Activated CD4-positive, alpha-beta T cell treated with anti-CD3 and anti-CD28 coated beads for 1 hour (primary cell): ENCODE measurements at regions not wholly inside any gene's neighbourhood (a gene's known extent, or its start where the extent isn't known, plus 50 kb on each side); places are given as distances from the start of the nearest gene placed in this dataset.

Source experiments
- DNase-seq: peaks from one replicate; pipeline ENCODE4 v3.0.0-alpha.2; 2020

- no peak for DNase-seq
These were observed 234.5 kb downstream of the METTL4 start for GRCh38 chr18:2336690-2337392.

- DNase-seq = peak; percentile 12
These were observed 233.7 kb downstream of the METTL4 start for GRCh38 chr18:2337552-2338141.

GRCh38 chr18:2338601-2339000 is 232.7 kb downstream of the METTL4 start:
- no peak for DNase-seq

- DNase-seq = no peak
These were observed 231.0 kb downstream of the METTL4 start for GRCh38 chr18:2340335-2340734.

- no peak for DNase-seq
These were observed 223.3 kb downstream of the METTL4 start for GRCh38 chr18:2348003-2348402.

GRCh38 chr18:2351126-2351850 is 220.0 kb downstream of the METTL4 start:
- DNase-seq = no peak

GRCh38 chr18:2354292-2354691 is 217.0 kb downstream of the METTL4 start:
- DNase-seq = no peak

- DNase-seq = no peak
These were observed 214.4 kb downstream of the METTL4 start for GRCh38 chr18:2356906-2357305.

- DNase-seq = no peak
These were observed 210.4 kb downstream of the METTL4 start for GRCh38 chr18:2360861-2361260.

GRCh38 chr18:2368102-2368501 is 203.2 kb downstream of the METTL4 start:
- DNase-seq = no peak

GRCh38 chr18:2376707-2377106 is 194.6 kb downstream of the METTL4 start:
- no peak for DNase-seq

- no peak for DNase-seq
These were observed 191.2 kb downstream of the METTL4 start for GRCh38 chr18:2380101-2380500.

GRCh38 chr18:2381539-2381938 is 189.8 kb downstream of the METTL4 start:
- no peak for DNase-seq

- DNase-seq = no peak
These were observed 183.7 kb downstream of the METTL4 start for GRCh38 chr18:2387588-2387987.

GRCh38 chr18:2390158-2390557 is 181.1 kb downstream of the METTL4 start:
- DNase-seq = no peak

GRCh38 chr18:2391470-2391869 is 179.8 kb downstream of the METTL4 start:
- no peak for DNase-seq

GRCh38 chr18:2392446-2392845 is 178.9 kb downstream of the METTL4 start:
- no peak for DNase-seq

GRCh38 chr18:2394684-2395083 is 176.6 kb downstream of the METTL4 start:
- no peak for DNase-seq

GRCh38 chr18:2395427-2396161 is 175.7 kb downstream of the METTL4 start:
- no peak for DNase-seq

GRCh38 chr18:2396162-2396505 is 175.2 kb downstream of the METTL4 start:
- DNase-seq = no peak

- no peak for DNase-seq
These were observed 170.6 kb downstream of the METTL4 start for GRCh38 chr18:2400701-2401196.

- DNase-seq = no peak
These were observed 169.2 kb downstream of the METTL4 start for GRCh38 chr18:2402084-2402483.

GRCh38 chr18:2406544-2406943 is 164.8 kb downstream of the METTL4 start:
- DNase-seq = no peak
